NCI-H1092 treated with DMSO at 0.1 percent for 48 hours (cell line): ENCODE measurements at regions not wholly inside any gene's neighbourhood (a gene's known extent, or its start where the extent isn't known, plus 50 kb on each side); places are given as distances from the start of the nearest gene placed in this dataset.

Source experiments
- DNase-seq: peaks from one replicate; lab custom pipeline; 2025; lab: John Stamatoyannopoulos, UW

GRCh38 chr10:84053626-84054025 lies 85.7 kb upstream of the GHITM start:
- DNase-seq: no peak

- peak; percentile 15 for DNase-seq
Observed at GRCh38 chr10:84054743-84055142, 84.6 kb upstream of the GHITM start.

GRCh38 chr10:84059526-84059925 lies 79.8 kb upstream of the GHITM start:
- no peak for DNase-seq

GRCh38 chr10:84063440-84063839 lies 75.9 kb upstream of the GHITM start:
- no peak for DNase-seq

- DNase-seq: no peak
Observed at GRCh38 chr10:84065804-84066601, 73.3 kb upstream of the GHITM start.

GRCh38 chr10:84074521-84074920 lies 64.8 kb upstream of the GHITM start:
- DNase-seq: no peak

GRCh38 chr10:84075226-84076046 lies 63.9 kb upstream of the GHITM start:
- DNase-seq: no peak

GRCh38 chr10:84076047-84076388 lies 63.3 kb upstream of the GHITM start:
- no peak for DNase-seq

- DNase-seq: no peak
Observed at GRCh38 chr10:84076540-84077195, 62.6 kb upstream of the GHITM start.

GRCh38 chr10:84077768-84078167 lies 61.5 kb upstream of the GHITM start:
- DNase-seq: no peak

GRCh38 chr10:84078771-84079170 lies 60.5 kb upstream of the GHITM start:
- DNase-seq: no peak

- DNase-seq: no peak
Observed at GRCh38 chr10:84084342-84084741, 55.0 kb upstream of the GHITM start.

GRCh38 chr10:84087202-84087601 lies 52.1 kb upstream of the GHITM start:
- no peak for DNase-seq

GRCh38 chr10:84088626-84089025 lies 50.7 kb upstream of the GHITM start:
- peak; percentile 67 for DNase-seq

- no peak for DNase-seq
Observed at GRCh38 chr10:84089162-84089561, 50.1 kb upstream of the GHITM start.
